GM18907 (cell line): ENCODE measurements at regions not wholly inside any gene's neighbourhood (a gene's known extent, or its start where the extent isn't known, plus 50 kb on each side); places are given as distances from the start of the nearest gene placed in this dataset.

Source experiments
- ATAC-seq: cut with Tn5 transposase; IDR thresholded peaks from one replicate; pipeline ENCODE4 v1.9.1; 2021; ENCODE audit warnings: mild to moderate bottlenecking, moderate library complexity; ENCODE audit not compliant: unreplicated experiment

DNA sequence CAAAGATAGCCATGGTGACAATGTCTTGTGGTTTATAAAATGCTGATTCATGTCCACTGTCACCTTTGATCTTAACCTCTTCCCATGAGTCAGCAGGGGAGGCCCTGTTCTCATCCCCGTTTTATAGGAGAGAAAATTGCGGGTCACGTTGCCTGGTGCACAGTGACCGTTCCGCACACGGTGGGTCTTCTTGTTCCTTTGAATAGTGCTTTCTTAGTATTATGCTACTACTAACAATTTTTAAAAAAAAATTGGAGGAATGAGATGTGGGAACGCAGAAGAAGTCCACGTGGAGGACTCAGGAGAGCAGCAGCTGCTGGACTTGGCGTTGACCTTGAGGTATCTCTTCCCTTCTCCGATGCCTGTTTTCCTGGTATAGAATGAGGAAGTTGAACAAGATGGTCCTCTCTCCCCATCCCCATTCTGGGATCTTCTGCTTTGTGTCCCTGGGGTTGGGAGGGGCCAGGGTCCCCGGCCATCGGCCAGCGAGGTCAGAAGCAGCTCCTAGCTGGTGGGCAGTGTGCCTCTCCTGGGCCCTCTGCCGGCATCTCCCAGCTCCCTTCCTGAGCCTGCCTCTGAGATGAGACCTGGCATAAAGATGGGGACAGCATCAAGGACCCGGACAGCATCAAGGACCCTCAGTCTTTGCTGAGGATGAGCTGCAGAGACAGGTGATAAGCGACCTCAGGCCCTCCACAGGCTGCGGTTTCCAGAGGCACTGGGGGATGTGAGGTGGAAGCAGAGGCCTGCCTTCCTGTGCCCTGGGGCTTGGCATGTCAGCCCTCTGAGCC is 143.9 kb downstream of the C9orf50 start:
- no peak for ATAC-seq

- no peak for ATAC-seq
Observed at GRCh38 chr9:129474740-129475404, 146.0 kb downstream of the C9orf50 start.

- ATAC-seq, result no peak
Observed at GRCh38 chr9:129473523-129474244, 147.2 kb downstream of the C9orf50 start.

- no peak for ATAC-seq
Observed at GRCh38 chr9:129472651-129473102, 148.2 kb downstream of the C9orf50 start.

DNA sequence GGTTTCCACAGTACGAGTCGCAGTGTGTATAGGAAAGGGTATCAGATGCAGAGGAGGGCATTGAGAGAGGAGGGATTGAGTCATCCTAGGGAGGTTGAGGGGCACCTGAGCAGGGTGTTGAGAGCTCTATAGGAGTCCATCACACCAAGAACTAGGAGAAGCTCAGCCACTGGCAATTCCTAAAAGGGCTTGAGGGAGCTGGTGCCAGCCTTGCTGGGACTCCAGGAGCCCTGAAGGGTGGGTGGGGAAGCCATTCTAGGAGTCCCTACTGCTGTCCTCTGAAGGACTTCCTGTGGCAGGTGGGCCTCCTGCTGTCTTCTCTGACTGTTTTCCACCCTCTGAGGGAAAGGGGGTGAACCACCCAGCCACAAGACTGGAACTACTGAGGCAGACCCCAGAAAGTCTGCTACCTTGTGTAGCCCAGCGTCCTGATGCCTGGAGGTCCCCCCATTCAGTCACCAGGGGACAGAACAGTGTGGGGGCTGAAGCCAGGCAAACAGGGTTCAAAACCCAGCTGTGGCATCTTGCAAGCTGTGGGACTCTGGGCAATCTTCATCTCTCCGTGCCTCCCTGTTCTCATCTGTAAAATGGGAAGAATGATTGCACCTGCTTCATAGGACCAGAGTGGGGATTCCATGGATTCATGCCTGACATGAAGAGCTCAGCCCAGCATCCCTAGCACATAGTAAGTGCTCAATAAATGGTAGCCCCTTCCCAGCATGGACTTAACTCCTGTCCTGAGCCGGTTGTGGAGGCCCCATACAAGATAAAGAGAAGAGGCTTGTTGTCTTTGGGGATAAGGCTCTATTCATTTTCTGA is 149.5 kb downstream of the C9orf50 start:
- no peak for ATAC-seq

- no peak for ATAC-seq
Observed at GRCh38 chr9:129469988-129470316, 150.9 kb downstream of the C9orf50 start.

GRCh38 chr9:129469188-129469987 is 151.5 kb downstream of the C9orf50 start:
- no peak for ATAC-seq

DNA sequence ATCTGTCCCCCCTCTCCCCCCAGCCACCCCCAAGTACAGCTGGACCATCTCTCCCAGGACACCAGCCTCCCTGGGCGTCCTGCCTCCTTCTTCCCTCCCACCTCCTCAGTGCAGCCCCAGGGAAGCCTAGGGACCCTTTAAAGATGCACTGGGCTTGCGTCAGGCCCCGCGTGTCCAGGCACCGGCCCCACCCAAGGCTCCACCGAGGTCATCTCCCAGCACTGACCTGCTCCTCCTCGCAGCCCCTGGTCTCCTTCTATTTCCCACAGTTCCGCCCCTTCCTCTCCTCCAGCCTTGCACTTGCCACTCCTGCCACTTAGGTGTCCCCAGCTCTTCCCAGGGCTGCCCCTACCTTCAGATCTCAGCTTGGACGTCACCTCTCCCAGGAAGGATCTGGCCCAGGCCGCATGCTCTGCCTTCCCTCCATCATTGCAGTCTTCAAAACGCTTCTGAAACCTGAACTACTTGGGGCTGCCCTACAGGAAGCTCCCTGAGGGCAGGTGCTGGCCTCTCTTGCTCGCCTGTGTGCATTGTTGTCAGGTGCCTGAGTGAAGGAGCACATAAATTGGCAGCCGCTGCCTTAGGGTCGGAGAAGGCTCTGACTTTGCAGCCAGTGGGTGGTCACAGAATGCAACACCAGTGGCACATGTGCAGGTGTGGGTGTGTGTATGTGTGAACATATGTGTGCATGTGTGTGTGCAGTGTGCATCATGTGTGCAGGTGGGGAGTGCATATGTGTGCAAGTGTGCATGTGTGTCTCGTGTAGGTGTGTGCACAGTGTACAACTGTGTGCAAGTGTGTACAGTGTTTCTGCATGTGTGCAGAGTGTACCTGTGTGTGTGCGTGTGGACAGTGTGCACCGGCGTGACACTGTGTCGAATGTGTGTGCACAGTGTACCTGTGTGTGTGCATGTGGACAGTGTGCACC is 152.9 kb downstream of the C9orf50 start:
- no peak for ATAC-seq

- ATAC-seq, result no peak
Observed at GRCh38 chr9:129467004-129467588, 153.8 kb downstream of the C9orf50 start.

DNA sequence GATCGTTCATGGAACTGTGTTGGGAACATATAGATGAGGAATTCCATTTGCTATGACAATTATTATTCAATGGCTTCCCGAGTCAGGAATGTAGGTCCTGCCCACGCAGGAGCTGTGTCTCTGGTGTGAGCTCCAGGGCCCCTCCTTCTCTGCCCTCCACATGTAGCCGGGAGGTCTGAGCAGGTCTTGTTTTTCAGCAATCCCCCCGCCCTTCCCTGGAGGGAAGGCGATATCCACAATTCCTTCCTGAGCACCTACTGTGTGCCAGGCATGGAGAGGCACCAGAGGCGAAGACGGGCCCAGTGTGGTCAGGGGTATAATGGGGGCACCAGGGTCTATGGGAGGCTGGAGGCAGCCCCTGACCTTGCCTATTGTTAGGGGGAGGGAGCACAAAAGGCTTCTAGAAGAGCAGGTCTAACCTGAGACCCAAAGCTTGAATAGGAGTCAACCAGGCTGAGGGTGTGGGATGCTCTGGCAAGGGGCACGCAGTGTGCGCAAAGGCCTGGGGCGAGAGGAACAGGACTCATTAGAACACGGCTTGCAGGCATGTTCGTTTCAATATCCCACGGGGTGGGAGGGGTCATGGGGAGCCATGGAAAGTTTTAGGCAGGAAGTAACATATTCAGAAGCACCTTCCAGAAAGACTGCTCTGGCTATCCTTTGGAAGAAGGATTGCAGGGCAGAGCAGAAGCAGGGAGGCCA is 154.9 kb downstream of the C9orf50 start:
- ATAC-seq, result no peak

- ATAC-seq, result no peak
Observed at GRCh38 chr9:129464972-129465833, 155.7 kb downstream of the C9orf50 start.

DNA sequence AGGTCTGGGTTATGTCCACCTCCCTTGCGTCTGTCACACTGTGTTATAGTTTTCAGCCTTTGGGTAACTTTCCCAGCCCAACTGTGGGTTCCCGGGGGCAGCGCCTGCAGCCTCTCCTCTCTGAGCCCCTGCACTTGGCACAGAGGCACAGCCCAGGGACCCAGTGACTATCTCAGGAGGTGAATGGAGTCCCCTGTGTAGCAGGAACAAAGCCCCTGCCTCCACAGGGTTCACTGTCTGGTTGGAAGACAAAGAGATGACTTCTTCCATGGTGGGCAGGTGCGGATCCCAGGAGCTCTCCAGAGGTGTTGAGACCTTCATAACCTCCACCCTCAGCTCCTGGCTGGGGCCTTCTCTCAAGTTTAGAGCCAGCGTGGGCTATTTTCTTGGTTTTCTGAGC is 156.9 kb downstream of the C9orf50 start:
- ATAC-seq, result no peak

DNA sequence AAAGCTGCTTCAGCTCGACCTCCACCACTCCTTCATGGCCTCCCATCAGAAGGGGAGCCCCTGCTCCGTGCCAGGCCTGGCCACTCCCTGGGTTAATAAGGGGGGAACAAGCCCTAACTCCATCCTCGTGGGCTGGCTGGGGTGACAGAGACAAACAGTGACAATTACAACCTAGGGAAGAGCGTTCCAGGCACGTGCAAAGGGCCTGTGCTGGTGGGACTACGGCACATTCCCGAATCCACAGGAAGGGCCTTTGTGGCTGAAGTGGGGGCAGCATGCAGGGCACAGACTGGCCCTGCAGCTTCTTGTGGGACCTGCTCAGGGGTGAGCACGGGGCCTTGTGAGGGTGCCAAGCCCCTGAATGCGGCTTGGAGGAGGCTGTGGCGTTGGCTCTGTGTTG is 157.4 kb downstream of the C9orf50 start:
- no peak for ATAC-seq

GRCh38 chr9:129462360-129462759 is 158.5 kb downstream of the C9orf50 start:
- no peak for ATAC-seq

- peak; percentile 54 for ATAC-seq
Observed at GRCh38 chr9:129460323-129461261, 160.3 kb downstream of the C9orf50 start.
